HG03159 (cell line): ENCODE measurements at regions not wholly inside any gene's neighbourhood (a gene's known extent, or its start where the extent isn't known, plus 50 kb on each side); places are given as distances from the start of the nearest gene placed in this dataset.

Source experiments
- ATAC-seq: cut with Tn5 transposase; IDR thresholded peaks from one replicate; pipeline ENCODE4 v1.9.1; 2021; ENCODE audit warnings: mild to moderate bottlenecking, moderate library complexity; ENCODE audit not compliant: unreplicated experiment

DNA sequence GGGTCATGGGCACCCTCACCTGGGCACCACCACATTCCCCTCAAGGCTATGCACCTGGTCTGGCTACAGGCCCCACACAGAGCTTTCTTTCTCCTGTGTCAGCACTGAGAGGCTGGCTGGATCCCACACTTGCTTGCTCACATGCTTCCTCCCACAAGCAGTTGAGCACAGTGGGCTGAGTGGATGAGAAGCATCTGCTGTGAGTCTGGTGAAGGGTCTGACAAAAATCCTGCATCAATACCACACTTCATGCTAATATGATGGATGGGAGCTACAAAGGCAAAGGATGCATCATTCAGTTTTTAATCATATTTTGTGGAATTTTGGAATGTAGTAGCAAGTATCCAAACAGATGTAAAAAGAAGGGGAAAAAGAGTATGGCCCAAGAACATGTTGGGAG lies 830.8 kb upstream of the PTPRD start:
- no peak for ATAC-seq

DNA sequence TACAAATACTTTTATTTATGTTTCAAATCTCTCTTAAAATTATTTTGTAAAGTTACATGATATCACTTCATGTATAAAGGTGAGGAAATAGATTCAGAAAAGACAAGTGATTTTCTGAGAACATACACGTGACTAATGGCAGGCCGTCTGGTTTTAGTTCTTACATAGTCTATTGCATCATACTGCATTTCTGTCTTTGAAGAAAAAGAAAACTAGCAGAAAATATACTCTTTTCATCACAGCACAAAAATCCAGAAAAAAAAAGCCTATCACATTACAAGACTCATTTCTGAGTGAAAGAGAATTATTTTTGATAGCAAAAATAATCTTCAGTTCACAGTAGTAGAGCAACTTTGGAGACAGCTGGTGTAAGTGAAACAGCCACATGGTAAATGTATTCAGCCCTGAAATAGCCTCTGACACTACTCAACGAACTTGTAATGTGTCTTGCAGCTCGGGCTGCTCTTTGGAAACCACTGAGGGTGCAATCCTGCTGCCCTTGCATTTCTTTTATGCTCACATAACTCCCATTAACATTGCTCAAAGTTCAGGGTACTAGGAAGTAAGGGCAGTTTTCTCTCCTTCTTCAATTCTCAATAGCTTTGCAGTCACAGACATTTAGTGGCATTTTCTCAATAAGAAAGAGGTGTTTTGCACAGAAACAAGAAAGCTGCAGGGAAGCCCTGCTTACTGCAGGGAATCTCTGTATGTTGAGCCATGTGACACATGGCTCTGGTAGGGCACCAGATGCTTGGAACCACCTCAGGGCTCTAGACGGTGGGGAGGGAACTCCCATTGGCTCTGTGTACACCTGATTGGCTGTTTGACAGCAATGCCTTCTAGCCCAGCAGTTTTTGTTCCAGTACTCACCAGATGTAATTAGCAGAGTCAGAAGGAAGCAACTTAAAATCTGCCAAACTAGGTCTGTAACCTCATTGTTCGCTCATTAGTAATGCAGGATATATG lies 845.3 kb upstream of the PTPRD start:
- no peak for ATAC-seq

DNA sequence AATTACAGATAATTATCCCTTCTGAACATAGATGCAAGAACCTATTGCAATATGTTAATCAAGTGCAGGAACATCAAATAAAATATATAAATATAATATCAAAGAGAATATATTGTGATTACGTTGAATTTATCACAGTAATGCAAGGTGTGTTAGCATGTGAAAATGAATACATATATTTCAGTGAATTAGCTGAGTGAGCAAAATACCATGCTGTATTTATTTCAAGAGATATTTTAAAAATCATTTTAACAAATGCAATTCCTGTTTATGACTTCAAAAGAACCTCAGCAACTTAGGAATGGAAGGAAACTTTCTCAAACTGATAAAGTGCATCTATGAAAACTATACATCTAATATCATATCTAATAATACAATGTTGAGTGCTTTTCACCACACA lies 856.9 kb upstream of the PTPRD start:
- ATAC-seq = no peak

DNA sequence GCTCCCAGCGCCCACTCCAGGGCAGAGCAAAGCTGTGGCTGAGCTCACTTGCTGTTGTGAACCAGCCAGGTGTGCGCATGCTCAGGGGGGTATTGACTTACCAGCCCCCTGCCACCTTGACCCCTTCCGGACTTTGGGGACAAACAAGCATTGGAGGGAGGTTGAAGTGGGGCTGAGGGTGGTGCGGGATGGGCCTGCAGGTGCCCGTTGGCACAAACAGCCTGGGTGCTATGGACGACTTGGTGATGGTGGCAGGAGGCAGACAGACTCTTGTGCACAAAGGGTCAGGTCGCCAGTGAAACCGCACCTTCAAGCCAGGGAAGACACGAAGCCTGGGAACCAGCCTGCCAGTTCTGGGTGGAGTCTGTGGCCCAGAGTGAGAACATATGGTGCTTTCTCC lies 858.5 kb upstream of the PTPRD start:
- ATAC-seq = no peak

DNA sequence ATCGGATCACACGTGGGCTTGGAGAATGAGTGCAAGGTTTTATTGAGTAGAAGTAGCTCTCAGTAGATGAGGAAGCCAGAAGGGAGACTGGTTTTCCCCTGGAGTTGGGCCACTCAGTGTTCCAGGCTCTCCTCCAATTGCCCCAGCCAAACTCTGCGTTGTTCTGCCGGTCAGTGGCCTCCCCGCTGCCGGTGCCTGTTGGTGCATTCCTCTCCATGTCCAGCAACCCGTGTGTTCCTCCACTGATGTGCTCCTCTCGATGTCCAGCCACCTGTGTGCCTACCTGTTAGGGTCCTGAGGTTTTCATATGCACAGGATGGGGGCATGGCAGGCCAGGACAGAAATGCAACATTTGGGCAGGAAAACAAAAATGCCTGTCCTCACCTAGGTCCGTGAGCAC lies 888.0 kb upstream of the PTPRD start:
- no peak for ATAC-seq

- ATAC-seq = no peak
Measured at GRCh38 chr9:11506980-11507379, 894.2 kb upstream of the PTPRD start.

- ATAC-seq = no peak
Measured at GRCh38 chr9:11537566-11537965, 924.8 kb upstream of the PTPRD start.

DNA sequence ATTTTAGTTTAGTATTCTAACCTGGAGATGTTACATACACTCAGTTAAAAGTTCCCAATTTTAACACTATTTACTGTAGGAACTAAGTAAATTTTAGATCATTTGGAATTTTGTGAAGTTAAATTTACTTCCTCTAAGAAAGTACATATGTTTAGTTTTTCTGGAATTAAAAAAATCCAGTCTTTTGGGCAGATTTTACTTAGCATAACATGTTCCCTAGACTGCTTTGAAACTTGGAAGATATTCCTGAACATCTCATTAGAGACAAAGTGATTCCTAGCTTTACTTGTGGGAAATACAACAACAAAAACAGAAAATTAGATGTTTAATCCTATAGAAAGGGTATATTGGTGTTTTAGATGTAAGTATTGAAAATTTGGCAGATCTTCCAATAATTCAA lies 930.0 kb upstream of the PTPRD start:
- ATAC-seq = no peak

- no peak for ATAC-seq
Measured at GRCh38 chr9:11546231-11546630, 933.4 kb upstream of the PTPRD start.

GRCh38 chr9:11549311-11549794 lies 936.6 kb upstream of the PTPRD start:
- no peak for ATAC-seq

- ATAC-seq = no peak
Measured at GRCh38 chr9:11551106-11551505, 938.3 kb upstream of the PTPRD start.

DNA sequence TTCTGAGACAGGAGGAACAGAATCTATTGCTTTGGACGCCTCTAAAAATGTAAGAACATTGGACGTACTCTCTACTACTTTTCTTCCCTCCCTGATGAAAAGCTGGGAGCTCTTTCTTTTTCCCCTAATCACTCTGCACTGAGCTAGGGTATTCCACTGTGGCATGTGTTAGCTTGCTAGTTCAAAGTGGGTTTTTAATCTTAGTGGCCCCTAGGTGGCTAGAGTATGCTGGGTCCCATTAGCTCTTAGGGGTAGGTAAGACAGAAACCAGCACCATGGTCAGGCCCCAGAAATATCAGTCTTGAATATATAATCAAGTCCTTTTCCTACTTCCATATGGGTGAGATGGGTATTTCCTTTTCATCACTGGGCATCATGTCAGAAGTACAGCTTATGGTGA lies 945.2 kb upstream of the PTPRD start:
- no peak for ATAC-seq

GRCh38 chr9:11559001-11559776 lies 946.4 kb upstream of the PTPRD start:
- no peak for ATAC-seq

DNA sequence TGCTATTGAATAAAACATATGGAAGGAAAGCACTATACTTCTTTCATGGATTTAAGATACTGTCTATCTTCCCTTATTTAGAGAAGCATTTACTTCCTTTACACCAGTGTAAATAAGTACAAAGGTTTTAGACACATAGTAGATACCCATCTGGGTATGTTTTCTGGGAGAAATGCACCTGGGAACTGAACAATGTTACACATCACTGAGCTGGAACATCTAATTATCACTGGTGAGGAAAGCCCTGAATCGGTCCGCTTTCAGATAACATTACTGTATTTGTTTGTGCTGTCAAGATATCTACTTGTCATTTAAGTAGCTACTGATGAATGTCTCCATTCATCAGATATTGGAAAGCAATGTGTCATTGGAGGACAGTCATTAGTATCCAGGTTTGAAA lies 964.7 kb upstream of the PTPRD start:
- no peak for ATAC-seq

DNA sequence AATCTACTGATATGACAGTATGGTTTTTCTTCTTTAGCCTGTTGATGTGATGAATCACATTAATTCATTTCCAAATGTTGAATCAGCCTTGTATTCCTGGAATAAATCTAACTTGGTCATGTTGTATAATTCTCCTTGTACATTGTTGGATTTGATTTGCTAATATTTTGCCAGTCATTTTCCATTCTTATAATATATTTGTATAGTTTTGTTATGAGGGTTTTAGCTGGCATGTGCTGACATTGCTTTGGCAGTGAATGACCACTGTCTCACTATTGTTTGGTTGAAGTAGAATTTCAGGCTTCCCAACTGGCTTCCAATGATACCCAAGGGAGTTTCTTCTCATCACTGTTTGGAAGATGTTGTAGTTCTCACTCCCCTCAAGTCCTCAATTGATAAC lies 983.0 kb upstream of the PTPRD start:
- ATAC-seq = no peak

- no peak for ATAC-seq
Measured at GRCh38 chr9:11618241-11618805, 1005.5 kb upstream of the PTPRD start.

DNA sequence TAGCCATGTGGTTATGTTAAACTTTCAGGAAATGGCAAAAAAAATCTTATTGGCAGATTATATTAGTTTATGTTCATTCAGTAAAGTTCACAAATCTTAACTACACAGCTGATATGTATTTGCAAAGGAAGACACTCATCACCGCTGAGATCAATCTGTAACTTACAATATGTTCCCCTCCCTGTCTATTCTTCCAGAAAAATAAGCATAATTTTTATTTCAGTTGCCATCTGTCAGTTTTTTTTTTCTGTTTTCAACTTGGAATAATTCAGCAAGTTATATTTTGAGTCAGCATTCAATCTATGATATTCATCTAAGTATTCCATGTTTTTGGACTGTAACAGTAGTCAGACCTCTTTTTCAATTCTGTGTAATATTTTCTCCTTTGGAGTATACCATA lies 1019.9 kb upstream of the PTPRD start:
- no peak for ATAC-seq

- ATAC-seq = no peak
Measured at GRCh38 chr9:11646831-11647230, 1034.0 kb upstream of the PTPRD start.

- no peak for ATAC-seq
Measured at GRCh38 chr9:11653867-11654266, 1039.3 kb upstream of the TYRP1 start.

DNA sequence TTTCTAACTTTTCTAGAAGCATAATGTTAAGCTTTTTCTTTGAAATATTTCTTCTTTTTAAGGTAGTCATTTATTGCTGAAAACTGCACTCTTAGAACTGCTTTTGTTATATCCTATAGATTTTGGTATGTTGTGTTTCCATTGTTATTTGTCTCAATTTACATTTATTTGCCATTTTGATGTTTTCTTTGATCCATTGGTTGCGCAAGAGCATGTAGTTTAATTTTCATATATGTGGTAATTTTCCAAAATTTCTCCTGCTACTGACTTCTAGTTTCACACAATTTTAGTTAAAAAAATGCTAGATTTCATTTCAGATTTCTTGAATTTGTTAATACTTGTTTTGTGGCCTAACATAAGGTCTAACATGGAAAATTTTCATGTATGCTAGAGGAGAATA lies 1029.3 kb upstream of the TYRP1 start:
- no peak for ATAC-seq

DNA sequence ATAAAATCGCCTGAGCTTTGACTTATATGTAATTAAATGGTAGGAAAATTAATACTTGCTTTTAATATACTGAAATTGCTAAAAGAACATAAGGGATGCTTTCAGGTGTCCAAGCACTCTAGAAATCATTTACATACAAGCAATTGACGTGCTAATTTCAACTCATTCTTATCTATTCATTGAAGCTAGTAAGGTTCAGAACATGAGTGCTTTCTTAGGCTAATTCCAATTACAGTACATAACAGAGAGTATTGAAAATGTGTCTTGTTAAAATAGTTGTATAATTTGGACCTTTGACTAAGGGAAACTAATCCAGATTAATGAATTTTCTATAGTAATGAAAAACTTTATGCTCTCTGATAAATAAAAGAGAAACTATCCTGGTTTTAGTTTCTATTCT lies 1016.4 kb upstream of the TYRP1 start:
- ATAC-seq = no peak

DNA sequence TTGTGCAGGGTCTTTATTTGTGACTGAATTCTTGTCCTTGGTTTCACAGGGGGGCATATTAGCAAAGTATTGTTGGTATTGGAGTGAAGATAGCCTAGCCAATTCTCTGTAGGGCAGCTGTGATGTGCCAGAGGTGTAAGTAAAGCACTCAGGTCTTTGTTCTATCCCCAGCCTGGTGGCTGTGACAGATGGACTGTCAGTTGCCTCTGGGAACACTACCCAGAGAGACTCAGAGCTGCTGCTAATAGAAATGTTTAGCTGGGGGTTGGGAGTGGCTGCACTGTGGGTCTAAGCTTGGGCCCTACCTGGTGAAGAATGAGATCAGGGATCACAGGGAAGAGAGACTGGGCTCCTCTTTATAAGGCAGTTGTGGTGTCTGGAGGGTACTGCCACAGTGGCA lies 1006.5 kb upstream of the TYRP1 start:
- ATAC-seq = no peak
